ENCODE measurements at regions not wholly inside any gene's neighbourhood (a gene's known extent, or its start where the extent isn't known, plus 50 kb on each side); places are given as distances from the start of the nearest gene placed in this dataset.

GRCh38 chr2:204239411-204240165 is 303.0 kb downstream of the ICOS start:
- TF ChIP-seq CTCF (optimal IDR thresholded peaks at IDR 0.05 in 1 of 3, IDR thresholded peaks at IDR 0.05 in 1 of 3, conservative IDR thresholded peaks at IDR 0.05 in 1 of 3; ENCODE audit: extremely low read depth in 1 of 3, insufficient read depth in 2 of 3, low read length in 3 of 3) (no peak), EZH2 (IDR thresholded peaks at IDR 0.05; ENCODE audit: low read length) (no peak)

Data from keratinocyte (primary cell).